Loucy (cell line): ENCODE measurements at regions not wholly inside any gene's neighbourhood (a gene's known extent, or its start where the extent isn't known, plus 50 kb on each side); places are given as distances from the start of the nearest gene placed in this dataset.
A peak's percentile ranks its signal among the peaks of the same experiment; 100 is the strongest.

Source experiments
- H2AFZ ChIP-seq: fragments of 200-600 bp; sonication (generic); 2 replicates; pipeline ENCODE4 v1.6.0; 2016; ENCODE audit warnings: antibody characterized with exemption, mild to moderate bottlenecking, low read length, moderate library complexity
- H3F3A ChIP-seq: fragments of 200-600 bp; 2 replicates; pipeline ENCODE4 v1.6.0; 2016; ENCODE audit warnings: antibody characterized with exemption, low read depth, mild to moderate bottlenecking
- H3K27me3 ChIP-seq: fragments of 200-600 bp; sonication (generic); 2 replicates; pipeline ENCODE4 v1.6.1; 2014; ENCODE audit warnings: low read length, mild to moderate bottlenecking; ENCODE audit not compliant: insufficient read depth, poor library complexity, severe bottlenecking
- H3K36me3 ChIP-seq: fragments of 200-600 bp; sonication (generic); 2 replicates; pipeline ENCODE4 v1.6.1; 2016; ENCODE audit warnings: low read length; ENCODE audit not compliant: insufficient read depth
- H3K4me1 ChIP-seq: fragments of 200-600 bp; sonication (generic); 2 replicates; pipeline ENCODE4 v1.5.1; 2014; ENCODE audit warnings: low read length, mild to moderate bottlenecking; ENCODE audit not compliant: insufficient read depth, poor library complexity, severe bottlenecking
- H3K4me2 ChIP-seq: fragments of 200-600 bp; sonication (generic); 2 replicates; pipeline ENCODE4 v1.6.0; 2014; ENCODE audit warnings: antibody characterized with exemption, low read length, low read depth, mild to moderate bottlenecking; ENCODE audit not compliant: poor library complexity, severe bottlenecking
- H3K4me3 ChIP-seq: fragments of 200-600 bp; sonication (generic); 2 replicates; pipeline ENCODE4 v1.5.1; 2014; ENCODE audit warnings: low read length, mild to moderate bottlenecking, mixed read lengths; ENCODE audit not compliant: poor library complexity, severe bottlenecking
- H3K79me2 ChIP-seq: fragments of 200-600 bp; sonication (generic); 2 replicates; pipeline ENCODE4 v1.6.1; 2014; ENCODE audit warnings: low read length; ENCODE audit not compliant: insufficient read depth
- H3K9ac ChIP-seq: fragments of 200-600 bp; sonication (generic); 2 replicates; pipeline ENCODE4 v1.6.0; 2014; ENCODE audit warnings: mild to moderate bottlenecking, low read depth, low read length, moderate library complexity; ENCODE audit not compliant: poor library complexity, severe bottlenecking
- H3K9me2 ChIP-seq: fragments of 200-600 bp; sonication (generic); replicated peaks from 2 replicates; pipeline ENCODE4 v1.6.1; 2016; ENCODE audit warnings: low read depth, low read length, mixed read lengths
- H3K9me3 ChIP-seq: fragments of 200-600 bp; sonication (generic); 2 replicates; pipeline ENCODE4 v1.6.1; 2014; ENCODE audit warnings: mild to moderate bottlenecking, antibody characterized with exemption, low read length, low read depth; ENCODE audit not compliant: insufficient read depth
- H4K20me1 ChIP-seq: fragments of 200-600 bp; sonication (generic); 2 replicates; pipeline ENCODE4 v1.6.0; 2014; ENCODE audit warnings: antibody characterized with exemption, low read length, mild to moderate bottlenecking; ENCODE audit not compliant: insufficient read depth, poor library complexity, severe bottlenecking
- CTCF ChIP-seq: fragments of 200-600 bp; sonication (generic); conservative IDR thresholded peaks from 2 replicates; pipeline ENCODE4 v1.5.1; 2014; ENCODE audit warnings: mild to moderate bottlenecking, antibody characterized with exemption, low read length
- EZH2phosphoT487 ChIP-seq: fragments of 200-600 bp; IDR thresholded peaks from 2 replicates; pipeline ENCODE4 v1.6.1; 2018; ENCODE audit warnings: antibody characterized with exemption, mild to moderate bottlenecking, moderate library complexity, borderline replicate concordance

GRCh38 chr4:26067035-26067434, 153.0 kb downstream of the SMIM20 start:
- Histone ChIP-seq H3K79me2 (no peaks in the 10 kb centered on the region), H3K9me2 (no peaks in the 10 kb centered on the region), H3K36me3 (no peaks in the 10 kb centered on the region), H3K9me3 (no peaks in the 10 kb centered on the region), H3K4me1 (no peaks in the 10 kb centered on the region), H3K27me3 (no peaks in the 10 kb centered on the region), H3F3A (no peaks in the 10 kb centered on the region), H2AFZ (no peak overlapping the region), H3K9ac (no peak overlapping the region), H3K4me3 (no peak overlapping the region), H4K20me1 (no peaks in the 10 kb centered on the region), H3K4me2 (no peak overlapping the region)
- TF ChIP-seq CTCF (no peak), EZH2phosphoT487 (no peak)

GRCh38 chr4:26069218-26069617, 155.2 kb downstream of the SMIM20 start:
- Histone ChIP-seq H2AFZ (no peak overlapping the region), H3K9ac (no peak overlapping the region), H3K79me2 (no peaks in the 10 kb centered on the region), H3K9me2 (no peaks in the 10 kb centered on the region), H3K4me1 (no peaks in the 10 kb centered on the region), H3F3A (no peaks in the 10 kb centered on the region), H3K4me2 (no peak overlapping the region), H3K4me3 (no peak overlapping the region), H3K36me3 (no peaks in the 10 kb centered on the region), H4K20me1 (no peaks in the 10 kb centered on the region), H3K27me3 (no peaks in the 10 kb centered on the region), H3K9me3 (no peaks in the 10 kb centered on the region)
- TF ChIP-seq CTCF (peak; percentile 63), EZH2phosphoT487 (no peak)

GRCh38 chr4:26071688-26072087, 157.7 kb downstream of the SMIM20 start:
- Histone ChIP-seq H3K4me1 (no peaks in the 10 kb centered on the region), H3K36me3 (no peaks in the 10 kb centered on the region), H3K9me3 (no peaks in the 10 kb centered on the region), H4K20me1 (no peaks in the 10 kb centered on the region), H3F3A (no peaks in the 10 kb centered on the region), H3K27me3 (no peaks in the 10 kb centered on the region), H3K79me2 (no peaks in the 10 kb centered on the region), H2AFZ (no peak overlapping the region), H3K4me3 (no peak overlapping the region), H3K4me2 (no peak overlapping the region), H3K9ac (no peak overlapping the region), H3K9me2 (no peaks in the 10 kb centered on the region)
- TF ChIP-seq CTCF (no peak), EZH2phosphoT487 (no peak)
